ENCODE measurements at regions not wholly inside any gene's neighbourhood (a gene's known extent, or its start where the extent isn't known, plus 50 kb on each side); places are given as distances from the start of the nearest gene placed in this dataset.

- no peak for DNase-seq (ENCODE audit: low spot score in 2 of 2)
- no peak for FAIRE-seq
These were observed 76.5 kb upstream of the BCL6 start for GRCh38 chr3:187821616-187822317.

GRCh38 chr3:187822402-187822801, 77.1 kb upstream of the BCL6 start:
- DNase-seq (ENCODE audit: low spot score in 2 of 2), result no peak
- FAIRE-seq, result no peak

GRCh38 chr3:187823746-187824145, 78.5 kb upstream of the BCL6 start:
- no peak for FAIRE-seq
- no peak for DNase-seq (ENCODE audit: low spot score in 2 of 2)

GRCh38 chr3:187827723-187828122, 82.5 kb upstream of the BCL6 start:
- no peak for DNase-seq (ENCODE audit: low spot score in 2 of 2)
- FAIRE-seq, result no peak

GRCh38 chr3:187828579-187829452, 83.5 kb upstream of the BCL6 start:
- DNase-seq (ENCODE audit: low spot score in 2 of 2) (no peak), FAIRE-seq (no peak)

GRCh38 chr3:187830181-187830580, 84.9 kb upstream of the BCL6 start:
- DNase-seq (ENCODE audit: low spot score in 2 of 2) (no peak), FAIRE-seq (no peak)

GRCh38 chr3:187831125-187832051, 86.1 kb upstream of the BCL6 start:
- DNase-seq (ENCODE audit: low spot score in 2 of 2) (no peak), FAIRE-seq (no peak)

- FAIRE-seq (no peak), DNase-seq (ENCODE audit: low spot score in 2 of 2) (no peak)
These were observed 86.9 kb upstream of the BCL6 start for GRCh38 chr3:187832202-187832601.

GRCh38 chr3:187833375-187833774, 88.1 kb upstream of the BCL6 start:
- DNase-seq (ENCODE audit: low spot score in 2 of 2) (no peak), FAIRE-seq (no peak)

GRCh38 chr3:187833799-187834578, 88.7 kb upstream of the BCL6 start:
- no peak for DNase-seq (ENCODE audit: low spot score in 2 of 2)
- no peak for FAIRE-seq

- no peak for DNase-seq (ENCODE audit: low spot score in 2 of 2)
- no peak for FAIRE-seq
These were observed 91.8 kb upstream of the BCL6 start for GRCh38 chr3:187836823-187837770.

GRCh38 chr3:187838016-187838540, 92.8 kb upstream of the BCL6 start:
- DNase-seq (ENCODE audit: low spot score in 2 of 2) (no peak), FAIRE-seq (no peak)

- no peak for FAIRE-seq
These were observed 94.2 kb upstream of the BCL6 start for GRCh38 chr3:187839422-187839821.

GRCh38 chr3:187840856-187841255, 95.6 kb upstream of the BCL6 start:
- FAIRE-seq (no peak), DNase-seq (ENCODE audit: low spot score in 2 of 2) (no peak)

More at GRCh38 chr3:187839422-187839821, 94.2 kb upstream of the BCL6 start:
- DNase-seq (ENCODE audit: low spot score in 2 of 2), result no peak

- DNase-seq (ENCODE audit: low spot score in 2 of 2) (no peak), FAIRE-seq (no peak)
These were observed 96.3 kb upstream of the BCL6 start for GRCh38 chr3:187841560-187841959.

- DNase-seq (ENCODE audit: low spot score in 2 of 2), result no peak
These were observed 98.4 kb upstream of the BCL6 start for GRCh38 chr3:187843654-187844053.

GRCh38 chr3:187844708-187845107, 99.4 kb upstream of the BCL6 start:
- DNase-seq (ENCODE audit: low spot score in 2 of 2), result no peak
- no peak for FAIRE-seq

More at GRCh38 chr3:187843654-187844053, 98.4 kb upstream of the BCL6 start:
- no peak for FAIRE-seq

GRCh38 chr3:187845826-187846225, 100.6 kb upstream of the BCL6 start:
- FAIRE-seq (no peak), DNase-seq (ENCODE audit: low spot score in 2 of 2) (no peak)

GRCh38 chr3:187848401-187848800, 103.1 kb upstream of the BCL6 start:
- no peak for DNase-seq (ENCODE audit: low spot score in 2 of 2)
- FAIRE-seq, result no peak

Data from frontal cortex (tissue), 3 donors.